GM12892 (cell line): ENCODE measurements at regions not wholly inside any gene's neighbourhood (a gene's known extent, or its start where the extent isn't known, plus 50 kb on each side); places are given as distances from the start of the nearest gene placed in this dataset.

Source experiments
- POLR2A ChIP-seq: IDR thresholded peaks from 2 replicates; pipeline ENCODE4 v1.6.1; 2011; ENCODE audit warnings: low read depth, low read length, control low read depth
- POLR2AphosphoS5 ChIP-seq: IDR thresholded peaks from 2 replicates; pipeline ENCODE4 v1.6.1; 2011; ENCODE audit warnings: low read depth, low read length, control low read depth

- TF ChIP-seq POLR2A (no peak), POLR2AphosphoS5 (no peak)
Observed at GRCh38 chr14:29262979-29263378, 496.4 kb downstream of the FOXG1 start.
